Osteoblast (primary cell): ENCODE measurements at regions not wholly inside any gene's neighbourhood (a gene's known extent, or its start where the extent isn't known, plus 50 kb on each side); places are given as distances from the start of the nearest gene placed in this dataset.

Source experiments
- DNase-seq: peaks from one replicate; pipeline ENCODE4 v3.0.0; 2011; ENCODE audit warnings: low spot score, mixed read lengths; ENCODE audit not compliant: insufficient read length; ENCODE audit errors: missing footprints
- H2AFZ ChIP-seq: 2 replicates; pipeline ENCODE4 v1.6.0; 2011; ENCODE audit warnings: mild to moderate bottlenecking, low read length
- H3K27ac ChIP-seq: 2 replicates; pipeline ENCODE4 v1.5.1; 2011; ENCODE audit warnings: mild to moderate bottlenecking, low read depth, low read length, moderate library complexity
- H3K27me3 ChIP-seq: 2 replicates; pipeline ENCODE4 v1.6.0; 2012; ENCODE audit warnings: mild to moderate bottlenecking, control low read depth, inconsistent platforms, low read length, moderate library complexity; ENCODE audit not compliant: insufficient read depth
- H3K36me3 ChIP-seq: 2 replicates; pipeline ENCODE4 v1.5.1; 2011; ENCODE audit warnings: mild to moderate bottlenecking, low read length, control low read depth, moderate library complexity; ENCODE audit not compliant: insufficient read depth
- H3K4me1 ChIP-seq: 2 replicates; pipeline ENCODE4 v1.5.1; 2011; ENCODE audit warnings: mild to moderate bottlenecking, low read length, control low read depth, moderate library complexity; ENCODE audit not compliant: insufficient read depth
- H3K4me2 ChIP-seq: 2 replicates; pipeline ENCODE4 v1.6.0; 2011; ENCODE audit warnings: mild to moderate bottlenecking, low read length; ENCODE audit not compliant: insufficient read depth
- H3K4me3 ChIP-seq: fragments of 200-600 bp; sonication (generic); 3 replicates; pipeline ENCODE4 v1.5.1; 2012; ENCODE audit warnings: mild to moderate bottlenecking, low read length, inconsistent platforms; ENCODE audit not compliant: insufficient read depth
- H3K79me2 ChIP-seq: 2 replicates; pipeline ENCODE4 v1.6.0; 2012; ENCODE audit warnings: mild to moderate bottlenecking, low read length, control low read depth, inconsistent platforms; ENCODE audit not compliant: insufficient read depth
- H3K9me3 ChIP-seq: 2 replicates; pipeline ENCODE4 v1.5.1; 2011; ENCODE audit warnings: low read depth, low read length, control low read depth
- H4K20me1 ChIP-seq: 2 replicates; pipeline ENCODE4 v1.6.0; 2012; ENCODE audit warnings: mild to moderate bottlenecking, low read length, control low read depth; ENCODE audit not compliant: insufficient read depth
- CTCF ChIP-seq: IDR thresholded peaks from 2 replicates; pipeline ENCODE4 v1.5.1; 2011; ENCODE audit warnings: mild to moderate bottlenecking, low read depth, low read length, moderate library complexity; ENCODE audit errors: extremely low read depth

GRCh38 chr2:30362468-30363081 is 84.5 kb upstream of the LCLAT1 start:
- no peak for TF ChIP-seq CTCF
- Histone ChIP-seq H3K4me1 (peaks cover 32% of the 10 kb centered on the region), H3K36me3 (no peaks in the 10 kb centered on the region), H3K9me3 (no peaks in the 10 kb centered on the region), H3K4me2 (peak overlapping the region; percentile 16), H3K27ac (peak overlapping the region; percentile 9), H3K27me3 (no peaks in the 10 kb centered on the region), H2AFZ (peak overlapping the region; percentile 52), H4K20me1 (no peaks in the 10 kb centered on the region), H3K4me3 (no peak overlapping the region), H3K79me2 (no peaks in the 10 kb centered on the region)
- DNase-seq, result peak; percentile 91

GRCh38 chr2:30363406-30363805 is 83.6 kb upstream of the LCLAT1 start:
- Histone ChIP-seq H3K4me3 (no peak overlapping the region), H3K36me3 (no peaks in the 10 kb centered on the region), H3K9me3 (no peaks in the 10 kb centered on the region), H3K27me3 (no peaks in the 10 kb centered on the region), H4K20me1 (no peaks in the 10 kb centered on the region), H2AFZ (no peak overlapping the region), H3K27ac (no peak overlapping the region), H3K79me2 (no peaks in the 10 kb centered on the region), H3K4me1 (peaks cover 40% of the 10 kb centered on the region), H3K4me2 (peak overlapping the region; percentile 16)
- no peak for DNase-seq
- no peak for TF ChIP-seq CTCF

- H3K79me2 ChIP-seq, result no peaks in the 10 kb centered on the region
- TF ChIP-seq CTCF, result no peak
- peaks cover 39% of the 10 kb centered on the region for H3K4me1 ChIP-seq
- H4K20me1 ChIP-seq, result no peaks in the 10 kb centered on the region
- H3K27ac ChIP-seq, result no peak overlapping the region
- H3K9me3 ChIP-seq, result no peaks in the 10 kb centered on the region
- no peak for DNase-seq
- no peaks in the 10 kb centered on the region for H3K36me3 ChIP-seq
- H2AFZ ChIP-seq, result no peak overlapping the region
- H3K4me2 ChIP-seq, result no peak overlapping the region
- no peaks in the 10 kb centered on the region for H3K27me3 ChIP-seq
- no peak overlapping the region for H3K4me3 ChIP-seq
These were observed 81.8 kb upstream of the LCLAT1 start for GRCh38 chr2:30365201-30365600.

GRCh38 chr2:30366199-30366691 is 80.8 kb upstream of the LCLAT1 start:
- H3K4me2 ChIP-seq, result peak overlapping the region; percentile 13
- no peaks in the 10 kb centered on the region for H3K9me3 ChIP-seq
- H3K27ac ChIP-seq, result peak overlapping the region; percentile 53
- H2AFZ ChIP-seq, result peak overlapping the region; percentile 80
- no peaks in the 10 kb centered on the region for H3K79me2 ChIP-seq
- no peaks in the 10 kb centered on the region for H4K20me1 ChIP-seq
- TF ChIP-seq CTCF, result no peak
- no peak overlapping the region for H3K4me3 ChIP-seq
- DNase-seq, result peak; percentile 57
- peaks cover 39% of the 10 kb centered on the region for H3K4me1 ChIP-seq
- no peaks in the 10 kb centered on the region for H3K27me3 ChIP-seq
- H3K36me3 ChIP-seq, result no peaks in the 10 kb centered on the region
